Body of pancreas (tissue), 4 donors: ENCODE measurements at regions not wholly inside any gene's neighbourhood (a gene's known extent, or its start where the extent isn't known, plus 50 kb on each side); places are given as distances from the start of the nearest gene placed in this dataset.

Experiments
- POLR2A ChIP-seq, 3 donors: fragments of 450-650 bp; IDR thresholded peaks; one replicate each; pipeline ENCODE4 v1.6.1; 2016; ENCODE audit warnings: antibody characterized with exemption in 3 of 3, mild to moderate bottlenecking in 2 of 3
- TF ChIP-seq, protein P1 (sequence below), 7 experiments: fragments of 450-650 bp in 4 of 7; fragments of 200-600 bp in 3 of 7; sonication (generic) in 3 of 7; IDR thresholded peaks; one replicate each; pipeline ENCODE4 v1.5.1; 2016 to 2019; ENCODE audit warnings: antibody characterized with exemption in 7 of 7

- no peak for TF ChIP-seq POLR2A (IDR thresholded peaks at IDR 0.05)
- TF ChIP-seq, protein P1, sequence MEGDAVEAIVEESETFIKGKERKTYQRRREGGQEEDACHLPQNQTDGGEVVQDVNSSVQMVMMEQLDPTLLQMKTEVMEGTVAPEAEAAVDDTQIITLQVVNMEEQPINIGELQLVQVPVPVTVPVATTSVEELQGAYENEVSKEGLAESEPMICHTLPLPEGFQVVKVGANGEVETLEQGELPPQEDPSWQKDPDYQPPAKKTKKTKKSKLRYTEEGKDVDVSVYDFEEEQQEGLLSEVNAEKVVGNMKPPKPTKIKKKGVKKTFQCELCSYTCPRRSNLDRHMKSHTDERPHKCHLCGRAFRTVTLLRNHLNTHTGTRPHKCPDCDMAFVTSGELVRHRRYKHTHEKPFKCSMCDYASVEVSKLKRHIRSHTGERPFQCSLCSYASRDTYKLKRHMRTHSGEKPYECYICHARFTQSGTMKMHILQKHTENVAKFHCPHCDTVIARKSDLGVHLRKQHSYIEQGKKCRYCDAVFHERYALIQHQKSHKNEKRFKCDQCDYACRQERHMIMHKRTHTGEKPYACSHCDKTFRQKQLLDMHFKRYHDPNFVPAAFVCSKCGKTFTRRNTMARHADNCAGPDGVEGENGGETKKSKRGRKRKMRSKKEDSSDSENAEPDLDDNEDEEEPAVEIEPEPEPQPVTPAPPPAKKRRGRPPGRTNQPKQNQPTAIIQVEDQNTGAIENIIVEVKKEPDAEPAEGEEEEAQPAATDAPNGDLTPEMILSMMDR (IDR thresholded peaks at IDR 0.05): no peak
These were observed 190.1 kb downstream of the UBE3A start for GRCh38 chr15:25248583-25249235.
